Heart left ventricle (tissue), 13 donors: ENCODE measurements at regions not wholly inside any gene's neighbourhood (a gene's known extent, or its start where the extent isn't known, plus 50 kb on each side); places are given as distances from the start of the nearest gene placed in this dataset.

ENCODE experiments used
- POLR2A ChIP-seq, 2 donors: fragments of 450-650 bp; IDR thresholded peaks; one replicate each; pipeline ENCODE4 v1.6.1; 2017; ENCODE audit warnings: antibody characterized with exemption in 2 of 2, mild to moderate bottlenecking in 2 of 2, moderate library complexity in 2 of 2
- TF ChIP-seq, protein P1 (sequence below), 12 donors: fragments of 200-600 bp; sonication (generic) in 4 of 12; IDR thresholded peaks; one replicate each; pipeline versions ENCODE4 v1.5.0 to v1.8.0; 2018 to 2022; ENCODE audit warnings: antibody characterized with exemption in 12 of 12, mild to moderate bottlenecking in 5 of 12
- donor health status: ischemic (EF 13 %, LVEDD 7.1; RV severe dilation, severe dysfunction).
- donor health status: DM: no; HTN: yes; CAD: no.
- donor health status: DM: no; HTN: no; CAD: no.
- donor health status: ischemic (EF 25% LVEDD 6.9; RV normal size, moderate dysfunction).
- donor health status: ischemic (EF 25% LVEDD 5.7; RV mildly dilated, moderate dysfunction).
- donor health status: ischemic (EF 35%, LVEDD 5.7; RV mildly dilated, moderate dysfunction).
- donor health status: nonischemic (EF 11% LVEDD 7.7; RV severe dilation, severe dysfunction).
- donor health status: DM: yes; HTN: yes; CAD: no.
- donor health status: PGD.
- donor health status: ischemic (EF 29% LVEDD 5.4; RV normal size, mild dysfunction).
- donor health status: nonischemic (EF 23%, LVEDD 6.1; RV moderate dilation, normal function).

DNA sequence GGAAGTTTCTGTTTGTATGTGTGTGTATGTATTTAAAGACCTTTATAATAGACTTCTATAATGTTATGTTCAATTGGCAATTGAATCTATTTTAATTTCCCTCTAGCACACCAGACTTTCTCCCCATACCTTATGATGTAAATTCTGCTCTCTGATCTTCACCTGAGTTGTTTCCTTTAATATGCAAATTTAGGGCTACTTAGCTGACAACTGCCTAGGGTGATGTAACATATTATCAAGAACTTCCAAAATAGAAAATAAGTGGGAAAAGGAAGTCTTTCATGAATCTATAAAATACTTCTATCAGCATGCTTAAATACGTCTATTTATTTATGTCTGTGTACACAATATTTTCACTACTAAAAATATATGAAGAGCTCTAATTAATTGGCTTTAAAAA, 923.5 kb upstream of the CDH10 start:
- TF ChIP-seq, protein P1, sequence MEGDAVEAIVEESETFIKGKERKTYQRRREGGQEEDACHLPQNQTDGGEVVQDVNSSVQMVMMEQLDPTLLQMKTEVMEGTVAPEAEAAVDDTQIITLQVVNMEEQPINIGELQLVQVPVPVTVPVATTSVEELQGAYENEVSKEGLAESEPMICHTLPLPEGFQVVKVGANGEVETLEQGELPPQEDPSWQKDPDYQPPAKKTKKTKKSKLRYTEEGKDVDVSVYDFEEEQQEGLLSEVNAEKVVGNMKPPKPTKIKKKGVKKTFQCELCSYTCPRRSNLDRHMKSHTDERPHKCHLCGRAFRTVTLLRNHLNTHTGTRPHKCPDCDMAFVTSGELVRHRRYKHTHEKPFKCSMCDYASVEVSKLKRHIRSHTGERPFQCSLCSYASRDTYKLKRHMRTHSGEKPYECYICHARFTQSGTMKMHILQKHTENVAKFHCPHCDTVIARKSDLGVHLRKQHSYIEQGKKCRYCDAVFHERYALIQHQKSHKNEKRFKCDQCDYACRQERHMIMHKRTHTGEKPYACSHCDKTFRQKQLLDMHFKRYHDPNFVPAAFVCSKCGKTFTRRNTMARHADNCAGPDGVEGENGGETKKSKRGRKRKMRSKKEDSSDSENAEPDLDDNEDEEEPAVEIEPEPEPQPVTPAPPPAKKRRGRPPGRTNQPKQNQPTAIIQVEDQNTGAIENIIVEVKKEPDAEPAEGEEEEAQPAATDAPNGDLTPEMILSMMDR (IDR thresholded peaks at IDR 0.05) = no peak
- no peak for TF ChIP-seq POLR2A (IDR thresholded peaks at IDR 0.05)
